Astrocyte of the spinal cord (primary cell): ENCODE measurements at regions not wholly inside any gene's neighbourhood (a gene's known extent, or its start where the extent isn't known, plus 50 kb on each side); places are given as distances from the start of the nearest gene placed in this dataset.

Experiments used
- DNase-seq: peaks from one replicate; pipeline ENCODE4 v3.0.0; 2011; ENCODE audit warnings: low read depth, low spot score
- H3K4me3 ChIP-seq: 2 replicates; pipeline ENCODE4 v1.5.1; 2011; ENCODE audit warnings: low read depth, mild to moderate bottlenecking, low read length, moderate library complexity
- CTCF ChIP-seq: IDR thresholded peaks from 2 replicates; pipeline ENCODE4 v1.5.1; 2012; ENCODE audit warnings: low read depth, mild to moderate bottlenecking, low read length, inconsistent platforms
- in situ Hi-C: cut with HindIII; loops from 2 replicates; pipeline ENCODE4 v1.10.0; 2017; ENCODE audit warnings: low sequenced_read_pairs

GRCh38 chr10:88186335-88186734 lies 322.9 kb downstream of the PTEN start:
- in situ Hi-C loops: no loop called here
- H3K4me3 ChIP-seq: no peak overlapping the region
- TF ChIP-seq CTCF: no peak
- no peak for DNase-seq

GRCh38 chr10:88187472-88187871 lies 324.0 kb downstream of the PTEN start:
- TF ChIP-seq CTCF: no peak
- no peak for DNase-seq
- H3K4me3 ChIP-seq: no peak overlapping the region
- in situ Hi-C loops: no loop called here

GRCh38 chr10:88190123-88190522 lies 326.7 kb downstream of the PTEN start:
- in situ Hi-C loops: no loop called here
- no peak overlapping the region for H3K4me3 ChIP-seq
- DNase-seq: no peak
- no peak for TF ChIP-seq CTCF

GRCh38 chr10:88190540-88191235 lies 327.3 kb downstream of the PTEN start:
- in situ Hi-C loops: no loop called here
- TF ChIP-seq CTCF: no peak
- H3K4me3 ChIP-seq: no peak overlapping the region
- DNase-seq: no peak

DNA sequence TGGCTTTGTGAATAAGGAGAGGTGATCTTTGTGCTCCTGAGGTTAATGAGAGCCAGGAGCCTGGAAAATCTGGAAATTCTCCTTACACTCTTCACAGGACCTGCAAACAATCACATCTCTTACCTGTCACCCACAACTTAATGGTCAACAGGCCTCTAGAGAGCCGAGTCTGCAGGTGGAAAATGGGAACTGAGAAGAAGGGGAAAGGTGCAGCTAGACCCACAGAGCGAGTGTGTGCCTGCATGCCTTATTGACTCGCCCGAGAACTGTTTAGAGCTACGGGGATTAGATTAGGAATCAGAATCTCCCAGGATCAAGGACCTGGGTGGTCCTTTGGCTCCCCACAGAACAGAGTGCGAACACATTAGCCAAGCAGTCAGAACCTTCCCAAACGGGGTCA lies 329.6 kb downstream of the PTEN start:
- TF ChIP-seq CTCF: no peak
- in situ Hi-C loops: no loop called here

DNA sequence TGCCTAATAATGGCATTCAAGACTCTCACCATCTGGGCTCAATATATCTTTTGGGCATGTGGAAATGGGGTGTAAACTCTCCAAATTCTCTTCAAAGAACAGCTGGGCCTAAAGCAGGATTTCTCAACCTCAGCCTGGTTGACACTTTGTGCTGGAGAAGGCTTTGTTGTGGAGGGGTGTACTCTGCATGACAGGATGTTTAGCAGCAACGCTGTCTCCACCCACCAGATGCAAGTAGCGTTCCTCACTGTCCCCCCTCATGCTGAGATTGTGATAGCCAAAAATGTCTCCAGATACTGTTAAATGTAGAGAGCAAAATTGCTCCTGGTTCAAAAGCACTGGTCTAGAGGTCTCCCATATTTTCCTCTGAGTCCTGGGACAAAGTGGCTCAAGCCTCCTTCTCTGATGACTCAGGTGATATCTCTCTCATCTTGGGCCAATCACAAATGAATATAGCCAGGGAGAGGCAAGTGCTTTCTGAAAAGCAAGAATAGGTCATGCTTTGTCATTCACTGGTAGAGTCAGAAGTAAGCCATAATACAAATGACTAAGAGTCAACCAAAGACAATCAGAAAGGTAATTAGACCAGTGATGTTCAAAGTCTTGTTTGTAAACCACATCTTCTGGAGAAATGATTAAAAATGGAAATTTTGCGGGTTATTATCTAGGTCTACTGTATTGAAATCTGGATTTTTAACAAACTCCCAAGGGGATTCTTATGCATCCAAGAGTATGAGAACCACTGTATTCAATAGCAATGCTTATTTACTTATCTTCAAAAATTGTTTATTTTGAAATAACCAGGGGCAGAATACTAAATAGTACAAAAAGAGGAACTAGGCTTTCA lies 330.8 kb downstream of the PTEN start:
- no peak for TF ChIP-seq CTCF
- H3K4me3 ChIP-seq: no peak overlapping the region
- in situ Hi-C loops: no loop called here
- no peak for DNase-seq

More for the DNA sequence above, 329.6 kb downstream of the PTEN start:
- no peak overlapping the region for H3K4me3 ChIP-seq
- DNase-seq: no peak
